Activated naive CD4-positive, alpha-beta T cell treated with anti-CD3 and anti-CD28 coated beads, Interleukin-2, amount 50 U/mL, for 24 hours (primary cell): ENCODE measurements at regions not wholly inside any gene's neighbourhood (a gene's known extent, or its start where the extent isn't known, plus 50 kb on each side); places are given as distances from the start of the nearest gene placed in this dataset.

Experiments used
- H3K27ac Mint-ChIP-seq: one replicate; pipeline ENCODE4 v1.8.0; 2021; ENCODE audit warnings: mild to moderate bottlenecking, mixed read lengths
- H3K27me3 Mint-ChIP-seq: one replicate; pipeline ENCODE4 v1.8.0; 2021; ENCODE audit warnings: mixed read lengths
- H3K36me3 Mint-ChIP-seq: one replicate; pipeline ENCODE4 v1.8.0; 2021; ENCODE audit warnings: mixed read lengths
- H3K4me1 Mint-ChIP-seq: one replicate; pipeline ENCODE4 v1.8.0; 2021; ENCODE audit warnings: mixed read lengths
- H3K4me3 Mint-ChIP-seq: one replicate; pipeline ENCODE4 v1.8.0; 2021; ENCODE audit warnings: mild to moderate bottlenecking, mixed read lengths
- H3K9me3 Mint-ChIP-seq: one replicate; pipeline ENCODE4 v1.8.0; 2021; ENCODE audit warnings: mixed read lengths

- H3K36me3 Mint-ChIP-seq: no peaks in the 10 kb centered on the region
- no peak overlapping the region for H3K4me3 Mint-ChIP-seq
- H3K27ac Mint-ChIP-seq: no peak overlapping the region
- H3K9me3 Mint-ChIP-seq: no peaks in the 10 kb centered on the region
- H3K27me3 Mint-ChIP-seq: no peaks in the 10 kb centered on the region
- peaks cover 11% of the 10 kb centered on the region for H3K4me1 Mint-ChIP-seq
Observed at GRCh38 chr2:196336207-196336606, 164.8 kb upstream of the STK17B start.

GRCh38 chr2:196336715-196337114 lies 165.3 kb upstream of the STK17B start:
- H3K27me3 Mint-ChIP-seq: no peaks in the 10 kb centered on the region
- peak overlapping the region; percentile 31 for H3K27ac Mint-ChIP-seq
- peaks cover 11% of the 10 kb centered on the region for H3K4me1 Mint-ChIP-seq
- no peak overlapping the region for H3K4me3 Mint-ChIP-seq
- H3K36me3 Mint-ChIP-seq: no peaks in the 10 kb centered on the region
- H3K9me3 Mint-ChIP-seq: no peaks in the 10 kb centered on the region

GRCh38 chr2:196337208-196337953 lies 166.0 kb upstream of the STK17B start:
- Mint-ChIP-seq H3K4me1 (peaks cover 11% of the 10 kb centered on the region), H3K27ac (peak overlapping the region; percentile 31), H3K4me3 (no peak overlapping the region), H3K9me3 (no peaks in the 10 kb centered on the region), H3K27me3 (no peaks in the 10 kb centered on the region), H3K36me3 (no peaks in the 10 kb centered on the region)

- H3K36me3 Mint-ChIP-seq: no peaks in the 10 kb centered on the region
- no peak overlapping the region for H3K4me3 Mint-ChIP-seq
- no peaks in the 10 kb centered on the region for H3K9me3 Mint-ChIP-seq
Observed at GRCh38 chr2:196338440-196338839, 167.1 kb upstream of the STK17B start.

DNA sequence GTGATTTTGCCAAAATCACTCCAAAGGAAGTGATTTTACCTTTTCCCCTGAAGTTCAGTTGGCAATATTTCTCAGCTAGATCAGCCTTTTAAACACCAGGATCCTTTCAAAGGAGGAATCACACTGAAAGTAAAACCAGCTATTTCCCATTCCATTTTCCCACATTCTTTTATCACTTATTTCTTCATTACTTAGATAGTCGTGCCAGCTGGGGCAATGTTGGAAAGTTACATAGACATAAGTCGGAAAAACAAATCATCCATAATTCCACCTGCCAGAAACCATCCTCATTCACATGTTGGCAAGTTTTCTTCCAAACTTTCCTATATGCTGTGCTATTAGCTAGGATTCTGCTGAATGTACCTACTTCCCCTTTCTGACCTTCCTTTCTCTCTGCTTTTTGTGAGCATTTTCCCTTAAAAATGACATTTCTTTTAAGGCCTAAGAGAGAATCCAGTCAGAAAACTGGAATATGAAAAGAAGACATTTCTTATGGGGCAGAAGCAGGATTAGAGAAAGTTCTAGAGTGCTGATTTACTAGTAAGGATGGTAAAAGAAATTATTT lies 170.0 kb upstream of the STK17B start:
- Mint-ChIP-seq H3K9me3 (no peaks in the 10 kb centered on the region), H3K27ac (no peak overlapping the region), H3K27me3 (no peaks in the 10 kb centered on the region), H3K36me3 (no peaks in the 10 kb centered on the region), H3K4me1 (peaks cover 7% of the 10 kb centered on the region), H3K4me3 (no peak overlapping the region)

More at GRCh38 chr2:196338440-196338839, 167.1 kb upstream of the STK17B start:
- Mint-ChIP-seq H3K27ac (no peak overlapping the region), H3K27me3 (no peaks in the 10 kb centered on the region), H3K4me1 (peaks cover 11% of the 10 kb centered on the region)

DNA sequence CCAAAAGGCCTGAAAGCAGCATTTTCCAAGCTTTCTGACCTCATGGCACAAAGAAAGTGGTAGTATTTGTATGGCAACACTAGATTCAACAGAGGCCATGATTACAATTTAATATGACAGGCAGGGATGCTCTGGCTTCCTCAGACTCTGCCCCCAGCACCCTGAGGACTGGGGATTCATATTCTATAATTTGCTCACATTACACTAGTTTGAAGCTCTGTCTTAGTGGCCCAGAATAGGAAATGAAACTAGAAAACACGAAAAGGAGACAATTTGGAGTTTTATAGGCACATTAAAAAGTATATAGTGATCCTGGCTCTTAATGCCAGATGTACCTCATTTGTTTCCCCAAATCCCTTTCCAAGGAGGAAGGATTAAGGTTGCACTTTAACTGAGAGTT lies 173.0 kb upstream of the STK17B start:
- H3K4me3 Mint-ChIP-seq: no peak overlapping the region
- H3K36me3 Mint-ChIP-seq: no peaks in the 10 kb centered on the region
- H3K27ac Mint-ChIP-seq: no peak overlapping the region
- H3K4me1 Mint-ChIP-seq: no peaks in the 10 kb centered on the region
- H3K27me3 Mint-ChIP-seq: no peaks in the 10 kb centered on the region
- no peaks in the 10 kb centered on the region for H3K9me3 Mint-ChIP-seq

GRCh38 chr2:196353717-196354116 lies 182.3 kb upstream of the STK17B start:
- Mint-ChIP-seq H3K9me3 (peaks cover 5% of the 10 kb centered on the region), H3K4me1 (no peaks in the 10 kb centered on the region), H3K4me3 (no peak overlapping the region), H3K27me3 (peaks cover 4% of the 10 kb centered on the region), H3K36me3 (no peaks in the 10 kb centered on the region), H3K27ac (no peak overlapping the region)

- Mint-ChIP-seq H3K36me3 (no peaks in the 10 kb centered on the region), H3K27me3 (peaks cover 4% of the 10 kb centered on the region), H3K27ac (no peak overlapping the region), H3K4me3 (no peak overlapping the region), H3K4me1 (no peaks in the 10 kb centered on the region), H3K9me3 (peaks cover 5% of the 10 kb centered on the region)
Observed at GRCh38 chr2:196354186-196354585, 182.8 kb upstream of the STK17B start.

- H3K9me3 Mint-ChIP-seq: peaks cover 5% of the 10 kb centered on the region
- no peak overlapping the region for H3K4me3 Mint-ChIP-seq
- H3K36me3 Mint-ChIP-seq: no peaks in the 10 kb centered on the region
- H3K27me3 Mint-ChIP-seq: peaks cover 4% of the 10 kb centered on the region
- H3K27ac Mint-ChIP-seq: no peak overlapping the region
- no peaks in the 10 kb centered on the region for H3K4me1 Mint-ChIP-seq
Observed at GRCh38 chr2:196356332-196356731, 185.0 kb upstream of the STK17B start.

DNA sequence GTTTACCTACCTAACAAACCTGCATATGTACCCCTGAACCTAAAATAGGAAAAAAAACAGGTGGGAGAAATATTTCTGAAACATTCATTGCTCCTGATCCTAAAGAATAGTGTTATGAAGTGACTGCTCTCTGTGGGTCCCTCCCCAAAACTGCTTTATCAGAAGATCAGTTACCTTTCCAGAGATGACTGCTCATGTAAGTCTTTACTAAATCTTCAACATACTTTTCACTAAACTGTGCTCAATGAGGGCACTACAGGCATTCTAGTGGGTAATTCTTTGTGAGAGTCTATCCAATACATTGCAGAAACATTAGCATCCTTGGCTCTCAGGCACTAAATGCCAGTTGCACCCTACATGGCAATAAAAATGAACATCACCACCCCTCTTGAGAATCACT lies 189.3 kb upstream of the STK17B start:
- no peaks in the 10 kb centered on the region for H3K9me3 Mint-ChIP-seq
- no peaks in the 10 kb centered on the region for H3K4me1 Mint-ChIP-seq

GRCh38 chr2:196361606-196362326 lies 190.4 kb upstream of the STK17B start:
- peaks cover 2% of the 10 kb centered on the region for H3K27me3 Mint-ChIP-seq
- no peaks in the 10 kb centered on the region for H3K4me1 Mint-ChIP-seq
- H3K36me3 Mint-ChIP-seq: no peaks in the 10 kb centered on the region
- no peaks in the 10 kb centered on the region for H3K9me3 Mint-ChIP-seq
- no peak overlapping the region for H3K4me3 Mint-ChIP-seq
- no peak overlapping the region for H3K27ac Mint-ChIP-seq

More for the DNA sequence above, 189.3 kb upstream of the STK17B start:
- no peak overlapping the region for H3K4me3 Mint-ChIP-seq
- peaks cover 4% of the 10 kb centered on the region for H3K27me3 Mint-ChIP-seq
- no peaks in the 10 kb centered on the region for H3K36me3 Mint-ChIP-seq
- no peak overlapping the region for H3K27ac Mint-ChIP-seq

- H3K4me1 Mint-ChIP-seq: no peaks in the 10 kb centered on the region
- no peaks in the 10 kb centered on the region for H3K27me3 Mint-ChIP-seq
- no peaks in the 10 kb centered on the region for H3K36me3 Mint-ChIP-seq
- H3K27ac Mint-ChIP-seq: no peak overlapping the region
- no peak overlapping the region for H3K4me3 Mint-ChIP-seq
- H3K9me3 Mint-ChIP-seq: peaks cover 7% of the 10 kb centered on the region
Observed at GRCh38 chr2:196362973-196363549, 191.7 kb upstream of the STK17B start.

DNA sequence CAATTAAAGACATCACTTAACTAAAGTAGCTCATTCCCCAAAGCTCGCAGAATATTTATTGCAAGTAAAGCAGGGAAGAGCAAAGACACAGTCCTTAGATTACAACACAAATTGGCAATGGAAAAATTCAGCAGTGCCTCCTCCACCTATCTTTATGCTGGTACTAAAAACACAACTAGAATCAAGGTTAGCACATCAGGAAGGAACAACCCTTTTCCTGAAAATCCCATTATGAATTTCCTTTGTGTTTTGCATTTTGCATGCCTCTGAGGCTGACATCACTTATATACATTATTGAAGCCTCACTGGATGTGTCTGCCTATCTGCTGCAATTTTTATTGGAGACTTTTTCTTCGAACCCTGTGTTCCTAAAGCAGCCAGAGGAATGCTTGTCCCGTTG lies 193.8 kb upstream of the STK17B start:
- H3K4me1 Mint-ChIP-seq: no peaks in the 10 kb centered on the region
- H3K4me3 Mint-ChIP-seq: no peak overlapping the region
- H3K27me3 Mint-ChIP-seq: no peaks in the 10 kb centered on the region
- no peak overlapping the region for H3K27ac Mint-ChIP-seq
- peaks cover 4% of the 10 kb centered on the region for H3K36me3 Mint-ChIP-seq
- peaks cover 15% of the 10 kb centered on the region for H3K9me3 Mint-ChIP-seq

- Mint-ChIP-seq H3K9me3 (peaks cover 19% of the 10 kb centered on the region), H3K4me1 (no peaks in the 10 kb centered on the region), H3K4me3 (no peak overlapping the region), H3K27me3 (no peaks in the 10 kb centered on the region), H3K27ac (no peak overlapping the region), H3K36me3 (peaks cover 4% of the 10 kb centered on the region)
Observed at GRCh38 chr2:196365923-196366322, 194.5 kb upstream of the STK17B start.

GRCh38 chr2:196367633-196368032 lies 196.3 kb upstream of the STK17B start:
- Mint-ChIP-seq H3K27ac (no peak overlapping the region), H3K9me3 (peaks cover 19% of the 10 kb centered on the region), H3K36me3 (peaks cover 4% of the 10 kb centered on the region), H3K27me3 (no peaks in the 10 kb centered on the region), H3K4me3 (no peak overlapping the region), H3K4me1 (no peaks in the 10 kb centered on the region)
